H1 (cell line): ENCODE measurements at regions not wholly inside any gene's neighbourhood (a gene's known extent, or its start where the extent isn't known, plus 50 kb on each side); places are given as distances from the start of the nearest gene placed in this dataset.

Experiments
- BCL11A ChIP-seq, 2 experiments: IDR thresholded peaks; one replicate each; pipeline ENCODE4 v1.6.1; 2011; ENCODE audit warnings: low read depth in 2 of 2, low read length in 2 of 2, mild to moderate bottlenecking in 2 of 2
- CTCF ChIP-seq, 3 experiments: IDR thresholded peaks; 1 replicate in 2 of 3; 2 replicates in 1 of 3; pipeline versions ENCODE4 v1.5.1 to v1.6.1; 2011; ENCODE audit warnings: low read length in 3 of 3, mild to moderate bottlenecking in 3 of 3, inconsistent platforms in 2 of 3, low read depth in 1 of 3, moderate library complexity in 1 of 3; ENCODE audit not compliant: insufficient read depth in 1 of 3; ENCODE audit errors: control extremely low read depth in 1 of 3
- RAD21 ChIP-seq, 2 experiments: IDR thresholded peaks in 1 of 2; conservative IDR thresholded peaks in 1 of 2; 2 replicates each; pipeline ENCODE4 v1.6.1; 2011; ENCODE audit warnings: low read depth in 2 of 2, low read length in 2 of 2, improper control_type of control experiment in 1 of 2, inconsistent platforms in 1 of 2, mild to moderate bottlenecking in 1 of 2, moderate library complexity in 1 of 2

DNA sequence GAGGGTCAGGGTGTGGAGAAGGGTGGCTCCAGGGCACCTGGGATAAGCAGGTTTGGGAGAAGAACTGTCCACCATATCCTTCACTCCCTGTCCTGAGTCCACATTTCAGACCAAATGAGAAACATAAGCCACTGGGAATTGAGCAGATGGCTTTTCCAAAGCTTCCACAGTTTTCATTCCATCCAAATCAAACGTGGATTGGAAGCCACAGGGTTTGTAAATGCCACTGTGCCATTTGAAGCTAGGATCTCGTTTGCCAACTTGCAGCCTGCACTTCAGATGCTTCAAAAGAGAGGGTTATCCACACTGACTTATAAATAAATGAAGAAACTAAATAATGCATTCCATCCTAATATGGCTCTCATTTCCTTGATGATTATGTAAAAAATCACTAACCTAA, 81.5 kb downstream of the UQCRFS1 start (continued):
- TF ChIP-seq CTCF (IDR thresholded peaks at IDR 0.05; ENCODE audit: control extremely low read depth in 1 of 3, insufficient read depth in 1 of 3, low read depth in 1 of 3, low read length in 3 of 3) (no peak), BCL11A (IDR thresholded peaks at IDR 0.05; ENCODE audit: low read depth in 2 of 2, low read length in 2 of 2) (no peak), RAD21 (IDR thresholded peaks at IDR 0.05 in 1 of 2, conservative IDR thresholded peaks at IDR 0.05 in 1 of 2; ENCODE audit: low read depth in 2 of 2, low read length in 2 of 2) (no peak)
